ENCODE measurements at regions not wholly inside any gene's neighbourhood (a gene's known extent, or its start where the extent isn't known, plus 50 kb on each side); places are given as distances from the start of the nearest gene placed in this dataset.
"Not testable (repeated sequence)": the region's sequence is repeated elsewhere in the genome, so short reads cannot be mapped to it uniquely, and the experiment has no call there.

- DNase-seq = not testable (repeated sequence)
These were observed 88.5 kb upstream of the DCAF12L1 start for GRCh38 chrX:126641076-126641475.

GRCh38 chrX:126655061-126655460 lies 102.4 kb upstream of the DCAF12L1 start:
- DNase-seq = no peak

- peak in 1 of 3 donors; percentile 41 for DNase-seq
These were observed 105.8 kb upstream of the DCAF12L1 start for GRCh38 chrX:126658447-126658846.

GRCh38 chrX:126670258-126670657 lies 117.6 kb upstream of the DCAF12L1 start:
- DNase-seq = no peak

DNA sequence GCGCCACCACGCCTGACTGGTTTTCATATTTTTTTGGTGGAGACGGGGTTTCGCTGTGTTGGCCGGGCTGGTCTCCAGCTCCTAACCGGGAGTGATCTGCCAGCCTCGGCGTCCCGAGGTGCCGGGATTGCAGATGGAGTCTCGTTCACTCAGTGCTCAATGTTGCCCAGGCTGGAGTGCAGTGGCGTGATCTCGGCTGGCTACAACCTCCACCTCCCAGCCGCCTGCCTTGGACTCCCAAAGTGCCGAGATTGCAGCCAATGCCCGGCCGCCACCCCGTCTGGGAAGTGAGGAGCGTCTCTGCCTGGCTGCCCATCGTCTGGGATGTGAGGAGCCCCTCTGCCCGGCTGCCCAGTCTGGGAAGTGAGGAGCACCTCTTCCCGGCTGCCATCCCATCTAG lies 120.8 kb upstream of the DCAF12L1 start:
- DNase-seq = not testable (repeated sequence)

DNA sequence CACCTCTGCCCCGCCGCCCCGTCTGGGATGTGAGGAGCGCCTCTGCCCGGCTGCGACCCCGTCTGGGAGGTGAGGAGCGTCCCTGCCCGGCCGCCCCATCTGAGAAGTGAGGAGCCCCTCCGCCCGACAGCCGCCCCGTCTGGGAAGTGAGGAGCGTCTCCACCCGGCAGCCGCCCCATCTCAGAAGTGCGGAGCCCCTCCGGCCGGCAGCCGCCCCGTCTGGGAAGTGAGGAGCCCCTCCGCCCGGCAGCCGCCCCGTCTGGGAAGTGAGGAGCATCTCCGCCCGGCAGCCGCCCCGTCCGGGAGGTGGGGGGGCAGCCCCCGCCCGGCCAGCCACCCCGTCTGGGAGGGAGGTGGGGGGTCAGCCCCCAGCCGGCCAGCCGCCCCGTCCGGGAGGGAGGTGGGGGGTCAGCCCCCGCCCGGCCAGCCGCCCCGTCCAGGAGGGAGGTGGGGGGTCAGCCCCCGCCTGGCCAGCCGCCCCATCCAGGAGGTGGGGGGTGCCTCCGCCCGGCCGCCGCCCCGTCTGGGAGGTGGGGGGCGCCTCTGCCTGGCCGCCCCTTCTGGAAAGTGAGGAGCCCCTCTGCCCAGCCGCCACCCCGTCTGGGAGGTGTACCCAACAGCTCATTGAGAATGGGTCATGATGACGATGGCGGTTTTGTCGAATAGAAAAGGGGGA lies 121.3 kb upstream of the DCAF12L1 start:
- not testable (repeated sequence) for DNase-seq

- DNase-seq = peak in 1 of 3 donors; percentile 29
These were observed 124.1 kb upstream of the PRR32 start for GRCh38 chrX:126695375-126695896.

DNA sequence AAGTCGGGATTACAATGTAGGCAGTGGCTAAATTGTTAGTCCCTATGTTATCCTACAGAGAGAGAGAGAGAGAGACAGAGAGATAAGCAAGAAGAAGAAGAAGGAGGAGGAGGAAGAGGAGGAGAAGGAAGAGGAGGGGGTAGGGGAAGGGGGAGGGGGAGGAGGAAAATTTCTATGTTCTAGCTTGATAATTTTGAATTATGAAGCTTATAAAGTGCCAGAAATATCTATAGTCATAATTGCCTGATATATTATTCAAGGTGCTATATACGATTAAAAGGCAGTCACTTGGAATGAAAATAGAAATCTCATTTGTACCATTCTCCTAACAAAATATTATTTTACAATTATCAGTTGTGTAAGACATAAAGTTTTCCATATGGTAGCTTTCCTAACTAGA lies 122.4 kb upstream of the PRR32 start:
- DNase-seq = no peak

GRCh38 chrX:126701380-126701779 lies 118.1 kb upstream of the PRR32 start:
- no peak for DNase-seq

DNA sequence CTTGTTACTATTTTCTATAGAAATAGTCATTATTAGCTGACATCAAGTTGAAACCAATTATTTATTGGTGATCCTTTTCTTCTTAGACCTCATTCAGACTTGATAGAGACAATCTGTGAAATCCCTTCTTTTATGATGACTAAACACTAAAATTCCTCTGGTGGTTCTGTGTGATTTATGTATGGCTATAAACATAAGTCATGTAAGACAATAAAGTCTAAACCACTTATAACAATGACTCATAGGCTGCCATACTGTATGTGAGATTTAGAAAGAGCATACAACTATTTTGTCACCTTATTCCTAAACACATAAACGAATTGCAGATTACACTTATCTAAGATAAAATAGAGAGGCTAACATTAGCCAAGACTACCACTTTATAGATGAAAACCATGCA lies 101.1 kb upstream of the PRR32 start:
- no peak for DNase-seq

DNA sequence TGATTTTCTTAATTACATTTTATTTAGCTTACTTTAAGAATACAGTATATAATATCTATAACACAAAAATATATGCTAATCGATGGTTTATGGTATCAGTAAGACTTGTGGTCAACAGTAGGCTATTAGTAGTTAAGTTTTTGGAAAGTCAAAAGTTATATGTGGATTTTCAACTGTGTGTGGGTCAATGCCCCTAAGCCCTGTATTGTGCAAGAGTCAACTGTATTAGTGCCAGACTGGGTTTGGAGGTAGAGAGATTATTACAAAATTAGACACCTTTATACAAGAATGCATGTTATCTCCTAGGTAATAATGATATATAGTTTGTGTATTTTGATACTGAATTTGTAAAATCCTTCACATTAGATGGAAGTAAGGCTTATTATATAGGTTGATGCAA lies 100.3 kb upstream of the PRR32 start:
- no peak for DNase-seq

DNA sequence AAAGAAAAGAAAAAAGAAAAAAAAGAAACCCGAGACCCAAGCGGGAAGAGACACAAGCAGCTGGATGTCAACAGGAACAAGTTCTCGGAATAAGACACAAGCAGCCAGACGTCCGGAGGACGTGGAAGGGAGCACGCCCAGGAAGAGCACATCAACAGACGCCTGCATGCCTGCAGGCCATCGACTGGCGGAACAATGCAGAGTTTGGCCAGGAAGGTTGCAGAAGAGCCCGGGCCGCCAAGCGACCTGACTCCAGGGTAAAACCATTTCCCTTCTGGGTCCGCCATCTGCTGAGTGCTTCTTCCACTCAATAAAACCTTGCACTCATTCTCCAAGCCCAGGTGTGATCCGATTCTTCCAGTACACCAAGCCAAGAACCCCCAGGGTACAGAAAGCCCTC lies 95.6 kb upstream of the PRR32 start:
- DNase-seq = no peak

- no peak for DNase-seq
These were observed 85.7 kb upstream of the PRR32 start for GRCh38 chrX:126733874-126734273.

Data from muscle of back (tissue), 3 donors.